ENCODE measurements at regions not wholly inside any gene's neighbourhood (a gene's known extent, or its start where the extent isn't known, plus 50 kb on each side); places are given as distances from the start of the nearest gene placed in this dataset.

- no peak for TF ChIP-seq ARNTL (CRISPR knock-in tag; IDR thresholded peaks at IDR 0.05; ENCODE audit: borderline replicate concordance, low read depth)
- no peak for TF ChIP-seq CSRNP3 (CRISPR knock-in tag; IDR thresholded peaks at IDR 0.05)
- TF ChIP-seq CSDC2 (CRISPR knock-in tag; IDR thresholded peaks at IDR 0.05) = no peak
- no peak for TF ChIP-seq ZFP30 (CRISPR knock-in tag; IDR thresholded peaks at IDR 0.05)
- no peak for TF ChIP-seq ESRRG (CRISPR knock-in tag; IDR thresholded peaks at IDR 0.05)
- no peak for TF ChIP-seq PATZ1 (CRISPR knock-in tag; IDR thresholded peaks at IDR 0.05; ENCODE audit: borderline replicate concordance)
- no peak for TF ChIP-seq RARB (CRISPR knock-in tag; IDR thresholded peaks at IDR 0.05)
- TF ChIP-seq ZNF8 (CRISPR knock-in tag; IDR thresholded peaks at IDR 0.05) = no peak
- TF ChIP-seq BACH2 (CRISPR knock-in tag; IDR thresholded peaks at IDR 0.05; ENCODE audit: borderline replicate concordance) = no peak
- no peak for TF ChIP-seq GLIS3 (CRISPR knock-in tag; IDR thresholded peaks at IDR 0.05)
- no peak for TF ChIP-seq ZNF70 (CRISPR knock-in tag; IDR thresholded peaks at IDR 0.05)
- no peak for TF ChIP-seq ZC3H10 (CRISPR knock-in tag; IDR thresholded peaks at IDR 0.05)
- TF ChIP-seq OSR1 (CRISPR knock-in tag; IDR thresholded peaks at IDR 0.05) = no peak
- no peak for TF ChIP-seq TOX (CRISPR knock-in tag; IDR thresholded peaks at IDR 0.05; ENCODE audit: borderline replicate concordance)
- no peak for TF ChIP-seq CREB5 (CRISPR knock-in tag; IDR thresholded peaks at IDR 0.05; ENCODE audit: low read depth)
- TF ChIP-seq ISL1 (CRISPR knock-in tag; IDR thresholded peaks at IDR 0.05) = no peak
- no peak for TF ChIP-seq SNAI2 (CRISPR knock-in tag; IDR thresholded peaks at IDR 0.05)
- ATAC-seq = no peak
These were observed 62.9 kb upstream of the AASS start for GRCh38 chr7:122206985-122207384.

GRCh38 chr7:122203814-122204213 is 59.8 kb upstream of the AASS start:
- TF ChIP-seq ISL1 (CRISPR knock-in tag; IDR thresholded peaks at IDR 0.05) = no peak
- no peak for TF ChIP-seq BACH2 (CRISPR knock-in tag; IDR thresholded peaks at IDR 0.05; ENCODE audit: borderline replicate concordance)
- no peak for TF ChIP-seq ZC3H10 (CRISPR knock-in tag; IDR thresholded peaks at IDR 0.05)
- no peak for TF ChIP-seq OSR1 (CRISPR knock-in tag; IDR thresholded peaks at IDR 0.05)
- no peak for TF ChIP-seq POU6F1 (CRISPR knock-in tag; IDR thresholded peaks at IDR 0.05; ENCODE audit: borderline replicate concordance, low read depth)
- no peak for ATAC-seq

- TF ChIP-seq ESRRG (CRISPR knock-in tag; IDR thresholded peaks at IDR 0.05) (no peak), ZNF8 (CRISPR knock-in tag; IDR thresholded peaks at IDR 0.05) (no peak), SNAI2 (CRISPR knock-in tag; IDR thresholded peaks at IDR 0.05) (no peak), POU6F1 (CRISPR knock-in tag; IDR thresholded peaks at IDR 0.05; ENCODE audit: borderline replicate concordance, low read depth) (no peak), ZC3H10 (CRISPR knock-in tag; IDR thresholded peaks at IDR 0.05) (no peak), ISL1 (CRISPR knock-in tag; IDR thresholded peaks at IDR 0.05) (no peak), TOX (CRISPR knock-in tag; IDR thresholded peaks at IDR 0.05; ENCODE audit: borderline replicate concordance) (no peak), TCF4 (CRISPR knock-in tag; IDR thresholded peaks at IDR 0.05; ENCODE audit: borderline replicate concordance) (no peak), ZFP3 (CRISPR knock-in tag; IDR thresholded peaks at IDR 0.05) (no peak), ZNF565 (CRISPR knock-in tag; conservative IDR thresholded peaks at IDR 0.05; ENCODE audit: low read depth) (no peak), PPARA (CRISPR knock-in tag; IDR thresholded peaks at IDR 0.05; ENCODE audit: borderline replicate concordance) (no peak), ZNF70 (CRISPR knock-in tag; IDR thresholded peaks at IDR 0.05) (no peak), CREB5 (CRISPR knock-in tag; IDR thresholded peaks at IDR 0.05; ENCODE audit: low read depth) (no peak), ARNTL (CRISPR knock-in tag; IDR thresholded peaks at IDR 0.05; ENCODE audit: borderline replicate concordance, low read depth) (no peak)
- ATAC-seq = no peak
These were observed 56.8 kb upstream of the AASS start for GRCh38 chr7:122200888-122201287.

Data from SK-N-SH treated with all-trans-retinoic acid at 6 μM for 48 hours (cell line).